SK-N-SH (cell line): ENCODE measurements at regions not wholly inside any gene's neighbourhood (a gene's known extent, or its start where the extent isn't known, plus 50 kb on each side); places are given as distances from the start of the nearest gene placed in this dataset.

ENCODE experiments used
- FOSL2 ChIP-seq: IDR thresholded peaks from 2 replicates; pipeline ENCODE4 v1.4.0; 2012; ENCODE audit warnings: low read depth, mild to moderate bottlenecking, moderate library complexity, borderline replicate concordance
- MXI1 ChIP-seq: IDR thresholded peaks from 2 replicates; pipeline ENCODE4 v1.6.1; 2012; ENCODE audit warnings: mild to moderate bottlenecking, low read depth, low read length, improper control_type of control experiment
- RCOR1 ChIP-seq: fragments of 150-350 bp; IDR thresholded peaks from 2 replicates; pipeline ENCODE4 v1.6.1; 2017; ENCODE audit warnings: antibody characterized with exemption, low read length
- TAF1 ChIP-seq: IDR thresholded peaks from 2 replicates; pipeline ENCODE4 v1.6.1; 2012; ENCODE audit warnings: low read depth, mild to moderate bottlenecking, low read length, moderate library complexity, borderline replicate concordance
- TCF12 ChIP-seq: IDR thresholded peaks from 2 replicates; pipeline ENCODE4 v1.4.0; 2012
- YY1 ChIP-seq: IDR thresholded peaks from 2 replicates; pipeline ENCODE4 v1.4.0; 2012; ENCODE audit warnings: low read depth, mild to moderate bottlenecking
- TF ChIP-seq, protein P1 (sequence below): IDR thresholded peaks from 2 replicates; pipeline ENCODE4 v1.4.0; 2012; ENCODE audit warnings: low read depth
- TF ChIP-seq, protein P2 (sequence below): fragments of 200-600 bp; sonication (generic); IDR thresholded peaks from 2 replicates; pipeline ENCODE4 v1.6.1; 2017; ENCODE audit warnings: antibody characterized with exemption, mild to moderate bottlenecking, moderate library complexity

GRCh38 chr12:118680356-118680963 is 300.9 kb upstream of the SRRM4 start:
- no peak for TF ChIP-seq FOSL2
- TF ChIP-seq, protein P1, sequence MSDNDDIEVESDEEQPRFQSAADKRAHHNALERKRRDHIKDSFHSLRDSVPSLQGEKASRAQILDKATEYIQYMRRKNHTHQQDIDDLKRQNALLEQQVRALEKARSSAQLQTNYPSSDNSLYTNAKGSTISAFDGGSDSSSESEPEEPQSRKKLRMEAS: no peak
- no peak for TF ChIP-seq MXI1
- TF ChIP-seq, protein P2, sequence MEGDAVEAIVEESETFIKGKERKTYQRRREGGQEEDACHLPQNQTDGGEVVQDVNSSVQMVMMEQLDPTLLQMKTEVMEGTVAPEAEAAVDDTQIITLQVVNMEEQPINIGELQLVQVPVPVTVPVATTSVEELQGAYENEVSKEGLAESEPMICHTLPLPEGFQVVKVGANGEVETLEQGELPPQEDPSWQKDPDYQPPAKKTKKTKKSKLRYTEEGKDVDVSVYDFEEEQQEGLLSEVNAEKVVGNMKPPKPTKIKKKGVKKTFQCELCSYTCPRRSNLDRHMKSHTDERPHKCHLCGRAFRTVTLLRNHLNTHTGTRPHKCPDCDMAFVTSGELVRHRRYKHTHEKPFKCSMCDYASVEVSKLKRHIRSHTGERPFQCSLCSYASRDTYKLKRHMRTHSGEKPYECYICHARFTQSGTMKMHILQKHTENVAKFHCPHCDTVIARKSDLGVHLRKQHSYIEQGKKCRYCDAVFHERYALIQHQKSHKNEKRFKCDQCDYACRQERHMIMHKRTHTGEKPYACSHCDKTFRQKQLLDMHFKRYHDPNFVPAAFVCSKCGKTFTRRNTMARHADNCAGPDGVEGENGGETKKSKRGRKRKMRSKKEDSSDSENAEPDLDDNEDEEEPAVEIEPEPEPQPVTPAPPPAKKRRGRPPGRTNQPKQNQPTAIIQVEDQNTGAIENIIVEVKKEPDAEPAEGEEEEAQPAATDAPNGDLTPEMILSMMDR: no peak
- TF ChIP-seq RCOR1: no peak
- no peak for TF ChIP-seq TCF12
- TF ChIP-seq YY1: no peak
- TF ChIP-seq TAF1: no peak
